IMR-90 (cell line): ENCODE measurements at regions not wholly inside any gene's neighbourhood (a gene's known extent, or its start where the extent isn't known, plus 50 kb on each side); places are given as distances from the start of the nearest gene placed in this dataset.

Experiments used
- ATAC-seq: fragments of 200-7000 bp; cut with Tn5 transposase; 2 replicates; pipeline ENCODE4 v1.9.1; 2020; ENCODE audit warnings: low read depth, mild to moderate bottlenecking, moderate library complexity
- BruUV-seq: library from RNA; stranded (reverse); fragments of 400-500 nt; replicated peaks from 2 replicates; lab custom pipeline; 2021; lab: Mats Ljungman, UMichigan
- CTCF ChIA-PET: fragments of 300-600 bp; formaldehyde crosslinking; extraction: SDS; loops from one replicate; lab custom pipeline; 2021; ENCODE audit warnings: antibody characterized with exemption; lab: Yijun Ruan, JAX
- POLR2A ChIA-PET: fragments of 300-600 bp; sonication (Branson Sonifier 250); formaldehyde crosslinking; loops from one replicate; lab custom pipeline; 2022; ENCODE audit warnings: antibody characterized with exemption; ENCODE audit not compliant: unreplicated experiment; lab: Charles Lee
- DNase-seq: peaks from one replicate; pipeline ENCODE4 v3.0.0; 2013
- H2AFZ ChIP-seq: replicated peaks from 2 replicates; pipeline ENCODE3; 2013; ENCODE audit warnings: low read length, mild to moderate bottlenecking; ENCODE audit not compliant: poor library complexity
- H2AK5ac ChIP-seq: 2 replicates; pipeline ENCODE4 v1.6.1; 2013; ENCODE audit warnings: low read depth, low read length, inconsistent platforms
- H2AK9ac ChIP-seq: replicated peaks from 2 replicates; pipeline ENCODE3; 2013; ENCODE audit warnings: mild to moderate bottlenecking, low read depth, low read length, moderate library complexity; ENCODE audit not compliant: poor library complexity
- H2BK120ac ChIP-seq: 2 replicates; pipeline ENCODE4 v1.6.1; 2013; ENCODE audit warnings: low read depth, low read length, inconsistent platforms
- H2BK15ac ChIP-seq: 3 replicates; pipeline ENCODE4 v1.6.1; 2013; ENCODE audit warnings: low read depth, low read length, inconsistent platforms
- H2BK20ac ChIP-seq: 2 replicates; pipeline ENCODE4 v1.6.1; 2013; ENCODE audit warnings: low read depth, mild to moderate bottlenecking, inconsistent platforms, low read length, moderate library complexity
- H2BK5ac ChIP-seq: 2 replicates; pipeline ENCODE4 v1.6.1; 2013; ENCODE audit warnings: mild to moderate bottlenecking, low read depth, low read length, inconsistent platforms; ENCODE audit not compliant: poor library complexity, severe bottlenecking
- H3K14ac ChIP-seq: replicated peaks from 2 replicates; pipeline ENCODE4 v1.6.1; 2013; ENCODE audit warnings: low read depth, low read length, inconsistent platforms
- H3K18ac ChIP-seq: 2 replicates; pipeline ENCODE4 v1.6.1; 2013; ENCODE audit warnings: low read depth, low read length, control low read depth
- H3K23ac ChIP-seq: 2 replicates; pipeline ENCODE4 v1.6.1; 2013; ENCODE audit warnings: low read depth, low read length, inconsistent platforms
- H3K27ac ChIP-seq: 2 replicates; pipeline ENCODE4 v1.5.1; 2013; ENCODE audit warnings: mild to moderate bottlenecking, control low read depth, low read length; ENCODE audit not compliant: insufficient read depth
- H3K27me3 ChIP-seq: 2 replicates; pipeline ENCODE4 v1.6.1; 2013; ENCODE audit warnings: low read length; ENCODE audit not compliant: control insufficient read depth, insufficient read depth
- H3K36me3 ChIP-seq: 2 replicates; pipeline ENCODE4 v1.6.1; 2013; ENCODE audit warnings: low read length, mixed read lengths; ENCODE audit not compliant: control insufficient read depth, insufficient read depth
- H3K4ac ChIP-seq: 2 replicates; pipeline ENCODE4 v1.6.1; 2013; ENCODE audit warnings: low read depth, low read length, inconsistent platforms
- H3K4me1 ChIP-seq: 2 replicates; pipeline ENCODE4 v1.6.1; 2013; ENCODE audit warnings: low read length, mixed read lengths; ENCODE audit not compliant: control insufficient read depth, insufficient read depth
- H3K4me2 ChIP-seq: 2 replicates; pipeline ENCODE4 v1.6.1; 2013; ENCODE audit warnings: low read depth, mild to moderate bottlenecking, control low read depth, low read length, moderate library complexity
- H3K4me3 ChIP-seq: 2 replicates; pipeline ENCODE4 v1.5.1; 2013; ENCODE audit warnings: low read depth, mild to moderate bottlenecking, control low read depth, low read length, moderate library complexity; ENCODE audit not compliant: insufficient read depth
- H3K56ac ChIP-seq: 2 replicates; pipeline ENCODE4 v1.6.1; 2013; ENCODE audit warnings: low read length, inconsistent platforms; ENCODE audit not compliant: insufficient read depth; ENCODE audit errors: extremely low read depth
- H3K79me1 ChIP-seq, 2 experiments: 2 replicates each; pipeline ENCODE4 v1.6.1; 2013; ENCODE audit warnings: low read length in 2 of 2, inconsistent platforms in 1 of 2, low read depth in 1 of 2
- H3K9ac ChIP-seq: 2 replicates; pipeline ENCODE4 v1.6.1; 2013; ENCODE audit warnings: low read depth, low read length, control low read depth
- H3K9me1 ChIP-seq: 2 replicates; pipeline ENCODE4 v1.6.1; 2013; ENCODE audit warnings: low read length, inconsistent platforms; ENCODE audit not compliant: insufficient read depth
- H3K9me3 ChIP-seq: 2 replicates; pipeline ENCODE4 v1.6.1; 2013; ENCODE audit warnings: low read length; ENCODE audit not compliant: control insufficient read depth, insufficient read depth
- H4K20me1 ChIP-seq: 2 replicates; pipeline ENCODE4 v1.6.1; 2013; ENCODE audit warnings: low read length, inconsistent platforms; ENCODE audit not compliant: insufficient read depth
- H4K5ac ChIP-seq: 2 replicates; pipeline ENCODE4 v1.6.1; 2013; ENCODE audit warnings: mild to moderate bottlenecking, low read depth, low read length, control low read depth
- H4K8ac ChIP-seq, 2 experiments: 2 replicates each; pipeline ENCODE4 v1.6.1; 2013; ENCODE audit warnings: low read depth in 2 of 2, low read length in 2 of 2, control low read depth in 1 of 2, inconsistent platforms in 1 of 2
- H4K91ac ChIP-seq: 2 replicates; pipeline ENCODE4 v1.6.1; 2013; ENCODE audit warnings: low read depth, low read length, inconsistent platforms; ENCODE audit not compliant: insufficient read depth
- CHD1 ChIP-seq: IDR thresholded peaks from 2 replicates; pipeline ENCODE4 v1.6.1; 2012; ENCODE audit warnings: low read depth, low read length, improper control_type of control experiment
- CTCF ChIP-seq: conservative IDR thresholded peaks from 2 replicates; pipeline ENCODE4 v1.5.1; 2012; ENCODE audit warnings: mild to moderate bottlenecking, low read depth, low read length, improper control_type of control experiment
- WGBS, 2 experiments: methylation state at CpG; one replicate each; pipeline versions ENCODE4 v1.1.5 to v1.1.7; 2013; ENCODE audit warnings: missing lambda C conversion rate in 2 of 2; ENCODE audit not compliant: insufficient read length in 1 of 2; ENCODE audit errors: extremely low coverage in 2 of 2; 5-methylcytosine and 5-hydroxymethylcytosine counted together
- dilution Hi-C: fragments of 300-500 bp; cut with HindIII; formaldehyde crosslinking; loops from one replicate; pipeline ENCODE4 v1.14.3; 2018; ENCODE audit warnings: low sequenced_read_pairs; ENCODE audit not compliant: unreplicated experiment
- in situ Hi-C: fragments of 300-500 bp; cut with MboI; formaldehyde crosslinking; loops from 3 replicates; pipeline ENCODE4 v1.14.3; 2019; ENCODE audit warnings: low sequenced_read_pairs, inconsistent platforms, mixed read lengths
- intact Hi-C: fragments of 100-400 bp; cut with micrococcal nuclease; formaldehyde crosslinking; loops from 2 replicates; pipeline ENCODE4 v1.10.0; 2022

GRCh38 chr22:34526681-34527080 lies 539.3 kb upstream of the ISX start:
- Histone ChIP-seq H3K27ac (no peak overlapping the region), H2AK9ac (no peak overlapping the region), H3K56ac (no peak overlapping the region), H2BK5ac (no peak overlapping the region), H4K8ac (no peak overlapping the region), H2BK20ac (no peak overlapping the region), H2BK120ac (no peak overlapping the region), H3K4me1 (no peaks in the 10 kb centered on the region), H4K20me1 (no peaks in the 10 kb centered on the region), H3K14ac (no peak overlapping the region), H3K9me1 (no peaks in the 10 kb centered on the region), H3K4me3 (no peak overlapping the region), H3K27me3 (no peaks in the 10 kb centered on the region), H3K4ac (no peak overlapping the region), H4K91ac (no peak overlapping the region), H3K9me3 (peaks cover 8% of the 10 kb centered on the region; the same call in 1 of the 2 replicates), H3K36me3 (no peaks in the 10 kb centered on the region), H3K4me2 (no peak overlapping the region), H3K18ac (no peak overlapping the region), H2BK15ac (no peak overlapping the region), H2AK5ac (no peak overlapping the region), H4K5ac (no peak overlapping the region), H3K79me1 (no peaks in the 10 kb centered on the region), H3K9ac (no peak overlapping the region), H2AFZ (no peak overlapping the region), H3K23ac (no peak overlapping the region)
- intact Hi-C loops (no loop called here), dilution Hi-C loops (no loop called here), in situ Hi-C loops (no loop called here)
- ChIA-PET POLR2A (no interaction called here), CTCF (no interaction called here)
- ATAC-seq (no peak), DNase-seq (no peak)
- no TSS peak for BruUV-seq
- TF ChIP-seq CTCF = no peak
- TF ChIP-seq CHD1 = no peak
- WGBS, 2 experiments = no CpG with 5 or more reads among the region's 2 CpGs
